NB4 (cell line): ENCODE measurements at regions not wholly inside any gene's neighbourhood (a gene's known extent, or its start where the extent isn't known, plus 50 kb on each side); places are given as distances from the start of the nearest gene placed in this dataset.

Source experiments
- POLR2A ChIP-seq: IDR thresholded peaks from 2 replicates; pipeline ENCODE4 v1.6.1; 2011; ENCODE audit warnings: mild to moderate bottlenecking; ENCODE audit not compliant: insufficient read length; ENCODE audit errors: extremely low read depth
- TF ChIP-seq, protein P1 (sequence below): IDR thresholded peaks from one replicate; pipeline ENCODE4 v1.5.1; 2012; ENCODE audit warnings: low read depth, low read length

DNA sequence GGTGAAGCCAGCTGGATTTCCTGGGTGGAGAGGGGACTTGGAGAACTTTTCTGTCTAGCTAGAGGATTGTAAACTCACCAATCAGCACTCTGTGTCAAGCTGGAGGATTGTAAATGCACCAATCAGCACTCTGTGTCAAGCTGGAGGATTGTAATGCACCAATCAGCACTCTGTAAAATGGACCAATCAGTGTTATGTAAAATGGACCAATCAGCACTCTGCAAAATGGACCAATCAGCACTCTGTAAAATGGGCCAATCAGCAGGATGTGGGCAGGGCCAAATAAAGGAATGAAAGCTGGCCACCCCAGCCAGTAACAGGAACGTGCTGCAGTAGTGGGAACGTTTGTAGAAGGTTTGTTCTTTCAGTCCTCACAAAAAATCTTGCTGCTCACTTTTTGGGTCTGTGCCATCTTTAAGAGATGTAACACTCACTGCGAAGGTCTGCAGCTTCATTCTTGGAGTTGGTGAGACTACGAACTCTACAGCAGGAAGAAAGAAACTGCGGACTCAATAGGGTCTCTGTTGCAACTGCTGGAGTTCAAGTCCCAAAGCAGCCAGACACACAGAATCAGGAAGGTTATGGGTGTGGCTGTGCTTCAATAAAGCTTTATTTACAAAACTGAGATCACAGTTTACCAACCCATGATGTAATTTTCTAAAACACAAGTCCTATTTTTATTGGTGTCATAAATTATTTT, 145.7 kb upstream of the ERCC6L2 start:
- TF ChIP-seq, protein P1, sequence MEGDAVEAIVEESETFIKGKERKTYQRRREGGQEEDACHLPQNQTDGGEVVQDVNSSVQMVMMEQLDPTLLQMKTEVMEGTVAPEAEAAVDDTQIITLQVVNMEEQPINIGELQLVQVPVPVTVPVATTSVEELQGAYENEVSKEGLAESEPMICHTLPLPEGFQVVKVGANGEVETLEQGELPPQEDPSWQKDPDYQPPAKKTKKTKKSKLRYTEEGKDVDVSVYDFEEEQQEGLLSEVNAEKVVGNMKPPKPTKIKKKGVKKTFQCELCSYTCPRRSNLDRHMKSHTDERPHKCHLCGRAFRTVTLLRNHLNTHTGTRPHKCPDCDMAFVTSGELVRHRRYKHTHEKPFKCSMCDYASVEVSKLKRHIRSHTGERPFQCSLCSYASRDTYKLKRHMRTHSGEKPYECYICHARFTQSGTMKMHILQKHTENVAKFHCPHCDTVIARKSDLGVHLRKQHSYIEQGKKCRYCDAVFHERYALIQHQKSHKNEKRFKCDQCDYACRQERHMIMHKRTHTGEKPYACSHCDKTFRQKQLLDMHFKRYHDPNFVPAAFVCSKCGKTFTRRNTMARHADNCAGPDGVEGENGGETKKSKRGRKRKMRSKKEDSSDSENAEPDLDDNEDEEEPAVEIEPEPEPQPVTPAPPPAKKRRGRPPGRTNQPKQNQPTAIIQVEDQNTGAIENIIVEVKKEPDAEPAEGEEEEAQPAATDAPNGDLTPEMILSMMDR = no peak
- no peak for TF ChIP-seq POLR2A
